Trophoblast cell (in vitro differentiated cells and primary cell): ENCODE measurements at regions not wholly inside any gene's neighbourhood (a gene's known extent, or its start where the extent isn't known, plus 50 kb on each side); places are given as distances from the start of the nearest gene placed in this dataset.

Source experiments
- DNase-seq, 2 donors: peaks; one replicate each; pipeline ENCODE4 v3.0.0-alpha.2; 2016
- H2AFZ ChIP-seq: 2 replicates; pipeline ENCODE4 v1.6.1; 2013; ENCODE audit warnings: low read length, moderate library complexity, mild to moderate bottlenecking; ENCODE audit not compliant: insufficient read depth, poor library complexity
- H2AK5ac ChIP-seq: 2 replicates; pipeline ENCODE4 v1.6.1; 2013; ENCODE audit warnings: mild to moderate bottlenecking, low read length
- H2BK120ac ChIP-seq: 2 replicates; pipeline ENCODE4 v1.6.1; 2013; ENCODE audit warnings: low read length, mild to moderate bottlenecking, moderate library complexity; ENCODE audit not compliant: insufficient read depth, poor library complexity
- H2BK12ac ChIP-seq: 2 replicates; pipeline ENCODE4 v1.6.1; 2013; ENCODE audit warnings: mild to moderate bottlenecking, low read length, moderate library complexity
- H2BK5ac ChIP-seq: 2 replicates; pipeline ENCODE4 v1.6.1; 2013; ENCODE audit warnings: low read length, low read depth, moderate library complexity, mild to moderate bottlenecking; ENCODE audit not compliant: poor library complexity
- H3K14ac ChIP-seq: 2 replicates; pipeline ENCODE4 v1.6.1; 2013; ENCODE audit warnings: mild to moderate bottlenecking, low read length
- H3K18ac ChIP-seq: 2 replicates; pipeline ENCODE4 v1.6.1; 2013; ENCODE audit warnings: mild to moderate bottlenecking, low read length
- H3K23ac ChIP-seq: 2 replicates; pipeline ENCODE4 v1.6.1; 2013; ENCODE audit warnings: low read length
- H3K27ac ChIP-seq: 2 replicates; pipeline ENCODE4 v1.5.1; 2013; ENCODE audit warnings: low read depth, mild to moderate bottlenecking, inconsistent platforms, low read length, moderate library complexity
- H3K27me3 ChIP-seq: 2 replicates; pipeline ENCODE4 v1.6.1; 2013; ENCODE audit warnings: inconsistent platforms, mild to moderate bottlenecking, low read length, moderate library complexity; ENCODE audit not compliant: insufficient read depth
- H3K36me3 ChIP-seq, 2 experiments: 1 replicate in 1 of 2; 2 replicates in 1 of 2; pipeline ENCODE4 v1.6.1; 2013; ENCODE audit warnings: low read length in 2 of 2, mild to moderate bottlenecking in 2 of 2, moderate library complexity in 1 of 2; ENCODE audit not compliant: insufficient read depth in 2 of 2, control insufficient read depth in 1 of 2
- H3K4ac ChIP-seq: 2 replicates; pipeline ENCODE4 v1.6.1; 2013; ENCODE audit warnings: low read depth, mild to moderate bottlenecking, low read length, moderate library complexity
- H3K4me1 ChIP-seq, 2 experiments: 1 replicate in 1 of 2; 2 replicates in 1 of 2; pipeline ENCODE4 v1.6.1; 2013; ENCODE audit warnings: low read length in 2 of 2, mild to moderate bottlenecking in 2 of 2, moderate library complexity in 1 of 2; ENCODE audit not compliant: insufficient read depth in 2 of 2, control insufficient read depth in 1 of 2
- H3K4me2 ChIP-seq: 2 replicates; pipeline ENCODE4 v1.6.1; 2013; ENCODE audit warnings: inconsistent platforms, mild to moderate bottlenecking, low read length, moderate library complexity
- H3K4me3 ChIP-seq: 2 replicates; pipeline ENCODE4 v1.5.1; 2013; ENCODE audit warnings: mild to moderate bottlenecking, low read depth, low read length, inconsistent platforms
- H3K79me1 ChIP-seq: one replicate; pipeline ENCODE4 v1.6.1; 2013; ENCODE audit warnings: low read length
- H3K79me2 ChIP-seq: 2 replicates; pipeline ENCODE4 v1.6.1; 2013; ENCODE audit warnings: low read length, mild to moderate bottlenecking; ENCODE audit not compliant: control insufficient read depth, insufficient read depth, poor library complexity
- H3K9ac ChIP-seq: 2 replicates; pipeline ENCODE4 v1.6.1; 2013; ENCODE audit warnings: mild to moderate bottlenecking, low read length
- H3K9me3 ChIP-seq: 2 replicates; pipeline ENCODE4 v1.6.1; 2013; ENCODE audit warnings: low read depth, mild to moderate bottlenecking, control low read depth, inconsistent platforms, low read length; ENCODE audit not compliant: insufficient read depth
- H4K12ac ChIP-seq: 2 replicates; pipeline ENCODE4 v1.6.1; 2013; ENCODE audit warnings: low read depth, mild to moderate bottlenecking, low read length, moderate library complexity
- H4K8ac ChIP-seq: 2 replicates; pipeline ENCODE4 v1.6.1; 2013; ENCODE audit warnings: low read depth, mild to moderate bottlenecking, low read length, moderate library complexity
- H4K91ac ChIP-seq: one replicate; pipeline ENCODE4 v1.6.1; 2013; ENCODE audit warnings: low read depth, mild to moderate bottlenecking, low read length, moderate library complexity
- WGBS: extraction: QIAGEN DNeasy Blood & Tissue Kit; methylation state at CpG from one replicate; pipeline ENCODE4 v1.1.7; 2013; ENCODE audit warnings: missing lambda C conversion rate; ENCODE audit not compliant: insufficient read length, insufficient coverage; ENCODE audit errors: extremely low coverage; 5-methylcytosine and 5-hydroxymethylcytosine counted together

GRCh38 chr2:10183146-10183675 is 60.7 kb downstream of the RRM2 start:
- H2BK120ac ChIP-seq = no peak overlapping the region
- H4K12ac ChIP-seq = no peak overlapping the region
- H3K4ac ChIP-seq = no peak overlapping the region
- no peaks in the 10 kb centered on the region for H3K36me3 ChIP-seq
- H3K4me2 ChIP-seq = no peak overlapping the region
- H3K14ac ChIP-seq = no peak overlapping the region
- no peak overlapping the region for H3K27ac ChIP-seq
- H2AK5ac ChIP-seq = no peak overlapping the region
- no peak overlapping the region for H2BK5ac ChIP-seq
- H3K79me1 ChIP-seq = no peaks in the 10 kb centered on the region
- H2BK12ac ChIP-seq = no peak overlapping the region
- H3K4me3 ChIP-seq = no peak overlapping the region
- no peak overlapping the region for H4K91ac ChIP-seq
- no CpG with 5 or more reads among the region's 7 CpGs for WGBS
- H4K8ac ChIP-seq = no peak overlapping the region
- H3K9ac ChIP-seq = no peak overlapping the region
- no peaks in the 10 kb centered on the region for H3K27me3 ChIP-seq
- H3K4me1 ChIP-seq = no peaks in the 10 kb centered on the region
- H3K18ac ChIP-seq = no peak overlapping the region
- H3K79me2 ChIP-seq = no peaks in the 10 kb centered on the region
- H3K9me3 ChIP-seq = no peaks in the 10 kb centered on the region
- DNase-seq = no peak
- H3K23ac ChIP-seq = no peak overlapping the region
- H2AFZ ChIP-seq = no peak overlapping the region

- no CpG with 5 or more reads among the region's 6 CpGs for WGBS
Observed at GRCh38 chr2:10184421-10184820, 61.9 kb downstream of the RRM2 start.

GRCh38 chr2:10185046-10185445 is 62.5 kb downstream of the RRM2 start:
- H4K8ac ChIP-seq = no peak overlapping the region
- H2AK5ac ChIP-seq = no peak overlapping the region
- DNase-seq = no peak
- WGBS = no CpG with 5 or more reads among the region's 8 CpGs
- no peaks in the 10 kb centered on the region for H3K79me1 ChIP-seq
- no peak overlapping the region for H3K4ac ChIP-seq
- H2AFZ ChIP-seq = no peak overlapping the region
- no peaks in the 10 kb centered on the region for H3K36me3 ChIP-seq
- H3K79me2 ChIP-seq = no peaks in the 10 kb centered on the region
- no peak overlapping the region for H3K4me2 ChIP-seq
- no peak overlapping the region for H3K23ac ChIP-seq
- H2BK5ac ChIP-seq = no peak overlapping the region
- H4K12ac ChIP-seq = no peak overlapping the region
- no peak overlapping the region for H3K27ac ChIP-seq
- H3K9ac ChIP-seq = no peak overlapping the region
- no peaks in the 10 kb centered on the region for H3K27me3 ChIP-seq
- no peak overlapping the region for H3K4me3 ChIP-seq
- no peak overlapping the region for H3K14ac ChIP-seq
- peaks cover 4% of the 10 kb centered on the region for H3K9me3 ChIP-seq
- no peaks in the 10 kb centered on the region for H3K4me1 ChIP-seq
- no peak overlapping the region for H2BK12ac ChIP-seq
- H2BK120ac ChIP-seq = no peak overlapping the region
- no peak overlapping the region for H3K18ac ChIP-seq
- no peak overlapping the region for H4K91ac ChIP-seq

More at GRCh38 chr2:10184421-10184820, 61.9 kb downstream of the RRM2 start:
- Histone ChIP-seq H3K9me3 (no peaks in the 10 kb centered on the region), H3K79me1 (no peaks in the 10 kb centered on the region), H2AK5ac (no peak overlapping the region), H3K4me1 (no peaks in the 10 kb centered on the region), H3K18ac (no peak overlapping the region), H2BK120ac (no peak overlapping the region), H3K4ac (no peak overlapping the region), H3K27ac (no peak overlapping the region), H3K23ac (no peak overlapping the region), H4K8ac (no peak overlapping the region), H3K4me2 (no peak overlapping the region), H3K79me2 (no peaks in the 10 kb centered on the region), H2BK12ac (no peak overlapping the region), H2AFZ (no peak overlapping the region), H3K4me3 (no peak overlapping the region), H4K12ac (no peak overlapping the region), H3K9ac (no peak overlapping the region), H3K36me3 (no peaks in the 10 kb centered on the region), H3K14ac (no peak overlapping the region), H4K91ac (no peak overlapping the region), H2BK5ac (no peak overlapping the region), H3K27me3 (no peaks in the 10 kb centered on the region)
- no peak for DNase-seq

GRCh38 chr2:10185755-10186154 is 63.2 kb downstream of the RRM2 start:
- H3K79me1 ChIP-seq = no peaks in the 10 kb centered on the region
- no peak overlapping the region for H3K27ac ChIP-seq
- H3K14ac ChIP-seq = no peak overlapping the region
- H3K4ac ChIP-seq = no peak overlapping the region
- H2BK12ac ChIP-seq = no peak overlapping the region
- H2BK5ac ChIP-seq = no peak overlapping the region
- H3K4me2 ChIP-seq = no peak overlapping the region
- H3K9ac ChIP-seq = no peak overlapping the region
- no peak overlapping the region for H3K18ac ChIP-seq
- H2BK120ac ChIP-seq = no peak overlapping the region
- no peak overlapping the region for H2AK5ac ChIP-seq
- no peaks in the 10 kb centered on the region for H3K27me3 ChIP-seq
- H3K36me3 ChIP-seq = no peaks in the 10 kb centered on the region
- peaks cover 6% of the 10 kb centered on the region for H3K9me3 ChIP-seq
- H3K4me3 ChIP-seq = no peak overlapping the region
- H3K79me2 ChIP-seq = no peaks in the 10 kb centered on the region
- no peaks in the 10 kb centered on the region for H3K4me1 ChIP-seq
- no peak overlapping the region for H4K91ac ChIP-seq
- no peak overlapping the region for H4K8ac ChIP-seq
- no peak overlapping the region for H4K12ac ChIP-seq
- DNase-seq = no peak
- no CpG with 5 or more reads among the region's 4 CpGs for WGBS
- no peak overlapping the region for H3K23ac ChIP-seq
- H2AFZ ChIP-seq = no peak overlapping the region
